ENCODE measurements at regions not wholly inside any gene's neighbourhood (a gene's known extent, or its start where the extent isn't known, plus 50 kb on each side); places are given as distances from the start of the nearest gene placed in this dataset.

GRCh38 chr7:81013083-81013817, 94.4 kb upstream of the SEMA3C start:
- TF ChIP-seq FOXK2 (IDR thresholded peaks at IDR 0.05) (no peak), FOXA1 (IDR thresholded peaks at IDR 0.05) (no peak), FOXM1 (IDR thresholded peaks at IDR 0.05; ENCODE audit: borderline replicate concordance) (no peak), ARNT (IDR thresholded peaks at IDR 0.05) (no peak), L3MBTL2 (conservative IDR thresholded peaks at IDR 0.05) (no peak)

Measured in HEK293T (cell line).